PC-3 (cell line): ENCODE measurements at regions not wholly inside any gene's neighbourhood (a gene's known extent, or its start where the extent isn't known, plus 50 kb on each side); places are given as distances from the start of the nearest gene placed in this dataset.

Source experiments
- ATAC-seq: fragments of 200-7000 bp; cut with Tn5 transposase; 2 replicates; pipeline ENCODE4 v1.9.1; 2020; ENCODE audit warnings: mild to moderate bottlenecking, moderate library complexity
- BruUV-seq: library from RNA; stranded (reverse); fragments of 400-500 nt; replicated peaks from 2 replicates; lab custom pipeline; 2021; lab: Mats Ljungman, UMichigan
- CTCF ChIA-PET: fragments of 300-600 bp; sonication (Branson Sonifier 250); formaldehyde crosslinking; loops from one replicate; lab custom pipeline; 2022; ENCODE audit warnings: antibody characterized with exemption; lab: Charles Lee
- POLR2A ChIA-PET: fragments of 300-600 bp; sonication (Branson Sonifier 250); formaldehyde crosslinking; loops from one replicate; lab custom pipeline; 2022; ENCODE audit warnings: antibody characterized with exemption; ENCODE audit not compliant: unreplicated experiment; lab: Charles Lee
- DNase-seq: peaks from one replicate; pipeline ENCODE4 v3.0.0-alpha.2; 2015
- H2AFZ ChIP-seq: fragments of 300-600 bp; sonication (generic); 2 replicates; pipeline ENCODE4 v1.6.0; 2016; ENCODE audit warnings: antibody characterized with exemption, low read length
- H3F3A ChIP-seq: fragments of 300-600 bp; sonication (generic); one replicate; pipeline ENCODE4 v1.6.0; 2017; ENCODE audit warnings: antibody characterized with exemption, low read length, control low read depth, mild to moderate bottlenecking; ENCODE audit not compliant: unreplicated experiment
- H3K27ac ChIP-seq: fragments of 300-600 bp; sonication (generic); 2 replicates; pipeline ENCODE4 v1.5.1; 2016; ENCODE audit warnings: mild to moderate bottlenecking, low read length
- H3K27me3 ChIP-seq: fragments of 300-600 bp; sonication (generic); 2 replicates; pipeline ENCODE4 v1.6.1; 2016; ENCODE audit warnings: low read length, mixed read lengths
- H3K36me3 ChIP-seq: fragments of 300-600 bp; sonication (generic); 2 replicates; pipeline ENCODE4 v1.6.1; 2016; ENCODE audit warnings: low read depth, mixed run types, low read length, mixed read lengths
- H3K4me1 ChIP-seq: fragments of 300-600 bp; sonication (generic); 2 replicates; pipeline ENCODE4 v1.5.1; 2016; ENCODE audit warnings: low read length; ENCODE audit not compliant: insufficient read depth
- H3K4me2 ChIP-seq: fragments of 300-600 bp; sonication (generic); 2 replicates; pipeline ENCODE4 v1.6.0; 2016; ENCODE audit warnings: low read length
- H3K4me3 ChIP-seq: fragments of 300-600 bp; sonication (generic); 2 replicates; pipeline ENCODE4 v1.5.1; 2016; ENCODE audit warnings: mild to moderate bottlenecking, low read length, mixed read lengths
- H3K79me2 ChIP-seq: fragments of 300-600 bp; sonication (generic); 2 replicates; pipeline ENCODE4 v1.6.1; 2017; ENCODE audit warnings: low read length, mixed read lengths
- H3K9ac ChIP-seq: fragments of 300-600 bp; sonication (generic); 2 replicates; pipeline ENCODE4 v1.6.0; 2016; ENCODE audit warnings: mild to moderate bottlenecking, low read length
- H3K9me2 ChIP-seq: fragments of 300-600 bp; sonication (generic); replicated peaks from 2 replicates; pipeline ENCODE4 v1.6.1; 2016; ENCODE audit warnings: mixed run types, low read length, mixed read lengths
- H3K9me3 ChIP-seq: fragments of 300-600 bp; sonication (generic); 2 replicates; pipeline ENCODE4 v1.6.1; 2016; ENCODE audit warnings: low read length, mixed read lengths
- H4K20me1 ChIP-seq: fragments of 300-600 bp; sonication (generic); 2 replicates; pipeline ENCODE4 v1.6.1; 2016; ENCODE audit warnings: low read length, mixed read lengths
- CTCF ChIP-seq: fragments of 300-600 bp; sonication (generic); conservative IDR thresholded peaks from 2 replicates; pipeline ENCODE4 v1.5.1; 2017; ENCODE audit warnings: antibody characterized with exemption, low read depth, mild to moderate bottlenecking, low read length
- EZH2 ChIP-seq: fragments of 300-600 bp; sonication (generic); IDR thresholded peaks from one replicate; pipeline ENCODE4 v1.6.1; 2017; ENCODE audit warnings: antibody characterized with exemption, mild to moderate bottlenecking, low read length; ENCODE audit not compliant: unreplicated experiment
- EZH2phosphoT487 ChIP-seq: fragments of 300-600 bp; sonication (generic); IDR thresholded peaks from 2 replicates; pipeline ENCODE4 v1.6.1; 2018; ENCODE audit warnings: mild to moderate bottlenecking, antibody characterized with exemption, low read length, borderline replicate concordance
- intact Hi-C: fragments of 100-400 bp; cut with micrococcal nuclease; formaldehyde crosslinking; loops from 2 replicates; pipeline ENCODE4 v1.9.0; 2023

GRCh38 chr3:16675805-16676204, 70.6 kb upstream of the DAZL start:
- no peak overlapping the region for H3K4me2 ChIP-seq
- TF ChIP-seq EZH2phosphoT487: no peak
- no peak for TF ChIP-seq CTCF
- TF ChIP-seq EZH2: no peak
- H3K9me3 ChIP-seq: peaks cover 14% of the 10 kb centered on the region
- H3K4me3 ChIP-seq: no peak overlapping the region
- CTCF ChIA-PET: no interaction called here
- no peaks in the 10 kb centered on the region for H3F3A ChIP-seq
- no peaks in the 10 kb centered on the region for H3K9me2 ChIP-seq
- H3K27ac ChIP-seq: no peak overlapping the region
- ATAC-seq: no peak
- no peak overlapping the region for H2AFZ ChIP-seq
- H3K36me3 ChIP-seq: no peaks in the 10 kb centered on the region; the same call in 1 of the 2 replicates
- no TSS peak for BruUV-seq
- no peak overlapping the region for H3K9ac ChIP-seq
- POLR2A ChIA-PET: no interaction called here
- no peaks in the 10 kb centered on the region for H3K27me3 ChIP-seq
- H4K20me1 ChIP-seq: no peaks in the 10 kb centered on the region
- no peaks in the 10 kb centered on the region for H3K79me2 ChIP-seq
- no peaks in the 10 kb centered on the region for H3K4me1 ChIP-seq
- no peak for DNase-seq
- intact Hi-C loops: no loop called here

- H3K4me3 ChIP-seq: no peak overlapping the region
- TF ChIP-seq EZH2phosphoT487 (no peak), CTCF (no peak), EZH2 (no peak)
- intact Hi-C loops: no loop called here
- POLR2A ChIA-PET: no interaction called here
- no peaks in the 10 kb centered on the region for H3K36me3 ChIP-seq
- H3K27ac ChIP-seq: no peak overlapping the region
- no peaks in the 10 kb centered on the region for H3F3A ChIP-seq
- no peaks in the 10 kb centered on the region for H3K4me1 ChIP-seq
- no TSS peak for BruUV-seq
- H3K27me3 ChIP-seq: no peaks in the 10 kb centered on the region
- H3K79me2 ChIP-seq: no peaks in the 10 kb centered on the region
- no peak for ATAC-seq
- no peak overlapping the region for H2AFZ ChIP-seq
- DNase-seq: no peak
- no peak overlapping the region for H3K9ac ChIP-seq
- CTCF ChIA-PET: no interaction called here
- H3K9me3 ChIP-seq: no peaks in the 10 kb centered on the region
- H3K9me2 ChIP-seq: 0 out of 2 replicates have a peak, but pooled peaks cover 2% of the 10 kb centered on the region
- H4K20me1 ChIP-seq: no peaks in the 10 kb centered on the region
- no peak overlapping the region for H3K4me2 ChIP-seq
These were observed 81.5 kb upstream of the DAZL start for GRCh38 chr3:16686679-16687078.

- Histone ChIP-seq H3K9me3 (no peaks in the 10 kb centered on the region), H3F3A (no peaks in the 10 kb centered on the region), H3K79me2 (no peaks in the 10 kb centered on the region), H3K27me3 (no peaks in the 10 kb centered on the region), H3K4me3 (no peak overlapping the region), H3K9ac (no peak overlapping the region), H2AFZ (no peak overlapping the region), H3K36me3 (no peaks in the 10 kb centered on the region), H4K20me1 (no peaks in the 10 kb centered on the region), H3K4me1 (no peaks in the 10 kb centered on the region), H3K4me2 (no peak overlapping the region), H3K9me2 (0 out of 2 replicates have a peak, but pooled peaks cover 2% of the 10 kb centered on the region), H3K27ac (no peak overlapping the region)
- ATAC-seq (no peak), DNase-seq (no peak)
- BruUV-seq: no TSS peak
- intact Hi-C loops: no loop called here
- CTCF ChIA-PET: no interaction called here
- TF ChIP-seq EZH2phosphoT487 (no peak), EZH2 (no peak), CTCF (no peak)
- POLR2A ChIA-PET: no interaction called here
These were observed 82.0 kb upstream of the DAZL start for GRCh38 chr3:16687221-16687620.
